ENCODE measurements at regions not wholly inside any gene's neighbourhood (a gene's known extent, or its start where the extent isn't known, plus 50 kb on each side); places are given as distances from the start of the nearest gene placed in this dataset.

DNA sequence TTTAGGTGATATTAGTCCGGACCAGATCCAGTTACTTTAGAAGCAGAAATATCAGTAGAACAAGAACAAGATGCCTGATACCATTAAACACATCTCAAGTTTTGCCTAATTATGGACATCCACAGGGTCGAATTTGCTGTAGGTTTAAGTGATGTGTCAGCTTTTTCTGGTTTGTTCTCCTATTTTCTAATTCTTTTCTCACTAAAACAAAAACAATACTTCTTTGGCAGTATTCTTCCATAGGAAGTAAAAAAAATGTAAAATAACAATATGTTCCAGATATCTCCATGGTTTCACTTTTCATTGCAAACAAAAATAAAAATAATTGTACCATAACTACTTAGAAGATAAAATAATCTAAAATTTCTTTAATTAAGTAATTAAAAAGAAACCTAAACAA lies 265.7 kb downstream of the SHOX2 start (continued):
- TF ChIP-seq, protein P1, sequence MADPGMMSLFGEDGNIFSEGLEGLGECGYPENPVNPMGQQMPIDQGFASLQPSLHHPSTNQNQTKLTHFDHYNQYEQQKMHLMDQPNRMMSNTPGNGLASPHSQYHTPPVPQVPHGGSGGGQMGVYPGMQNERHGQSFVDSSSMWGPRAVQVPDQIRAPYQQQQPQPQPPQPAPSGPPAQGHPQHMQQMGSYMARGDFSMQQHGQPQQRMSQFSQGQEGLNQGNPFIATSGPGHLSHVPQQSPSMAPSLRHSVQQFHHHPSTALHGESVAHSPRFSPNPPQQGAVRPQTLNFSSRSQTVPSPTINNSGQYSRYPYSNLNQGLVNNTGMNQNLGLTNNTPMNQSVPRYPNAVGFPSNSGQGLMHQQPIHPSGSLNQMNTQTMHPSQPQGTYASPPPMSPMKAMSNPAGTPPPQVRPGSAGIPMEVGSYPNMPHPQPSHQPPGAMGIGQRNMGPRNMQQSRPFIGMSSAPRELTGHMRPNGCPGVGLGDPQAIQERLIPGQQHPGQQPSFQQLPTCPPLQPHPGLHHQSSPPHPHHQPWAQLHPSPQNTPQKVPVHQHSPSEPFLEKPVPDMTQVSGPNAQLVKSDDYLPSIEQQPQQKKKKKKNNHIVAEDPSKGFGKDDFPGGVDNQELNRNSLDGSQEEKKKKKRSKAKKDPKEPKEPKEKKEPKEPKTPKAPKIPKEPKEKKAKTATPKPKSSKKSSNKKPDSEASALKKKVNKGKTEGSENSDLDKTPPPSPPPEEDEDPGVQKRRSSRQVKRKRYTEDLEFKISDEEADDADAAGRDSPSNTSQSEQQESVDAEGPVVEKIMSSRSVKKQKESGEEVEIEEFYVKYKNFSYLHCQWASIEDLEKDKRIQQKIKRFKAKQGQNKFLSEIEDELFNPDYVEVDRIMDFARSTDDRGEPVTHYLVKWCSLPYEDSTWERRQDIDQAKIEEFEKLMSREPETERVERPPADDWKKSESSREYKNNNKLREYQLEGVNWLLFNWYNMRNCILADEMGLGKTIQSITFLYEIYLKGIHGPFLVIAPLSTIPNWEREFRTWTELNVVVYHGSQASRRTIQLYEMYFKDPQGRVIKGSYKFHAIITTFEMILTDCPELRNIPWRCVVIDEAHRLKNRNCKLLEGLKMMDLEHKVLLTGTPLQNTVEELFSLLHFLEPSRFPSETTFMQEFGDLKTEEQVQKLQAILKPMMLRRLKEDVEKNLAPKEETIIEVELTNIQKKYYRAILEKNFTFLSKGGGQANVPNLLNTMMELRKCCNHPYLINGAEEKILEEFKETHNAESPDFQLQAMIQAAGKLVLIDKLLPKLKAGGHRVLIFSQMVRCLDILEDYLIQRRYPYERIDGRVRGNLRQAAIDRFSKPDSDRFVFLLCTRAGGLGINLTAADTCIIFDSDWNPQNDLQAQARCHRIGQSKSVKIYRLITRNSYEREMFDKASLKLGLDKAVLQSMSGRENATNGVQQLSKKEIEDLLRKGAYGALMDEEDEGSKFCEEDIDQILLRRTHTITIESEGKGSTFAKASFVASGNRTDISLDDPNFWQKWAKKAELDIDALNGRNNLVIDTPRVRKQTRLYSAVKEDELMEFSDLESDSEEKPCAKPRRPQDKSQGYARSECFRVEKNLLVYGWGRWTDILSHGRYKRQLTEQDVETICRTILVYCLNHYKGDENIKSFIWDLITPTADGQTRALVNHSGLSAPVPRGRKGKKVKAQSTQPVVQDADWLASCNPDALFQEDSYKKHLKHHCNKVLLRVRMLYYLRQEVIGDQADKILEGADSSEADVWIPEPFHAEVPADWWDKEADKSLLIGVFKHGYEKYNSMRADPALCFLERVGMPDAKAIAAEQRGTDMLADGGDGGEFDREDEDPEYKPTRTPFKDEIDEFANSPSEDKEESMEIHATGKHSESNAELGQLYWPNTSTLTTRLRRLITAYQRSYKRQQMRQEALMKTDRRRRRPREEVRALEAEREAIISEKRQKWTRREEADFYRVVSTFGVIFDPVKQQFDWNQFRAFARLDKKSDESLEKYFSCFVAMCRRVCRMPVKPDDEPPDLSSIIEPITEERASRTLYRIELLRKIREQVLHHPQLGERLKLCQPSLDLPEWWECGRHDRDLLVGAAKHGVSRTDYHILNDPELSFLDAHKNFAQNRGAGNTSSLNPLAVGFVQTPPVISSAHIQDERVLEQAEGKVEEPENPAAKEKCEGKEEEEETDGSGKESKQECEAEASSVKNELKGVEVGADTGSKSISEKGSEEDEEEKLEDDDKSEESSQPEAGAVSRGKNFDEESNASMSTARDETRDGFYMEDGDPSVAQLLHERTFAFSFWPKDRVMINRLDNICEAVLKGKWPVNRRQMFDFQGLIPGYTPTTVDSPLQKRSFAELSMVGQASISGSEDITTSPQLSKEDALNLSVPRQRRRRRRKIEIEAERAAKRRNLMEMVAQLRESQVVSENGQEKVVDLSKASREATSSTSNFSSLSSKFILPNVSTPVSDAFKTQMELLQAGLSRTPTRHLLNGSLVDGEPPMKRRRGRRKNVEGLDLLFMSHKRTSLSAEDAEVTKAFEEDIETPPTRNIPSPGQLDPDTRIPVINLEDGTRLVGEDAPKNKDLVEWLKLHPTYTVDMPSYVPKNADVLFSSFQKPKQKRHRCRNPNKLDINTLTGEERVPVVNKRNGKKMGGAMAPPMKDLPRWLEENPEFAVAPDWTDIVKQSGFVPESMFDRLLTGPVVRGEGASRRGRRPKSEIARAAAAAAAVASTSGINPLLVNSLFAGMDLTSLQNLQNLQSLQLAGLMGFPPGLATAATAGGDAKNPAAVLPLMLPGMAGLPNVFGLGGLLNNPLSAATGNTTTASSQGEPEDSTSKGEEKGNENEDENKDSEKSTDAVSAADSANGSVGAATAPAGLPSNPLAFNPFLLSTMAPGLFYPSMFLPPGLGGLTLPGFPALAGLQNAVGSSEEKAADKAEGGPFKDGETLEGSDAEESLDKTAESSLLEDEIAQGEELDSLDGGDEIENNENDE (IDR thresholded peaks at IDR 0.05; ENCODE audit: insufficient replicate concordance, low read length), result no peak
- no peak for TF ChIP-seq RAD21 (IDR thresholded peaks at IDR 0.05 in 1 of 2, conservative IDR thresholded peaks at IDR 0.05 in 1 of 2; ENCODE audit: low read depth in 2 of 2, low read length in 2 of 2)
